Loucy (cell line): ENCODE measurements at regions not wholly inside any gene's neighbourhood (a gene's known extent, or its start where the extent isn't known, plus 50 kb on each side); places are given as distances from the start of the nearest gene placed in this dataset.

ENCODE experiments used
- H2AFZ ChIP-seq: fragments of 200-600 bp; sonication (generic); 2 replicates; pipeline ENCODE4 v1.6.0; 2016; ENCODE audit warnings: antibody characterized with exemption, mild to moderate bottlenecking, low read length, moderate library complexity
- H3F3A ChIP-seq: fragments of 200-600 bp; 2 replicates; pipeline ENCODE4 v1.6.0; 2016; ENCODE audit warnings: antibody characterized with exemption, low read depth, mild to moderate bottlenecking
- H3K27me3 ChIP-seq: fragments of 200-600 bp; sonication (generic); 2 replicates; pipeline ENCODE4 v1.6.1; 2014; ENCODE audit warnings: low read length, mild to moderate bottlenecking; ENCODE audit not compliant: insufficient read depth, poor library complexity, severe bottlenecking
- H3K36me3 ChIP-seq: fragments of 200-600 bp; sonication (generic); 2 replicates; pipeline ENCODE4 v1.6.1; 2016; ENCODE audit warnings: low read length; ENCODE audit not compliant: insufficient read depth
- H3K4me1 ChIP-seq: fragments of 200-600 bp; sonication (generic); 2 replicates; pipeline ENCODE4 v1.5.1; 2014; ENCODE audit warnings: low read length, mild to moderate bottlenecking; ENCODE audit not compliant: insufficient read depth, poor library complexity, severe bottlenecking
- H3K4me2 ChIP-seq: fragments of 200-600 bp; sonication (generic); 2 replicates; pipeline ENCODE4 v1.6.0; 2014; ENCODE audit warnings: antibody characterized with exemption, low read length, low read depth, mild to moderate bottlenecking; ENCODE audit not compliant: poor library complexity, severe bottlenecking
- H3K4me3 ChIP-seq: fragments of 200-600 bp; sonication (generic); 2 replicates; pipeline ENCODE4 v1.5.1; 2014; ENCODE audit warnings: low read length, mild to moderate bottlenecking, mixed read lengths; ENCODE audit not compliant: poor library complexity, severe bottlenecking
- H3K79me2 ChIP-seq: fragments of 200-600 bp; sonication (generic); 2 replicates; pipeline ENCODE4 v1.6.1; 2014; ENCODE audit warnings: low read length; ENCODE audit not compliant: insufficient read depth
- H3K9ac ChIP-seq: fragments of 200-600 bp; sonication (generic); 2 replicates; pipeline ENCODE4 v1.6.0; 2014; ENCODE audit warnings: mild to moderate bottlenecking, low read depth, low read length, moderate library complexity; ENCODE audit not compliant: poor library complexity, severe bottlenecking
- H3K9me2 ChIP-seq: fragments of 200-600 bp; sonication (generic); replicated peaks from 2 replicates; pipeline ENCODE4 v1.6.1; 2016; ENCODE audit warnings: low read depth, low read length, mixed read lengths
- H3K9me3 ChIP-seq: fragments of 200-600 bp; sonication (generic); 2 replicates; pipeline ENCODE4 v1.6.1; 2014; ENCODE audit warnings: mild to moderate bottlenecking, antibody characterized with exemption, low read length, low read depth; ENCODE audit not compliant: insufficient read depth
- H4K20me1 ChIP-seq: fragments of 200-600 bp; sonication (generic); 2 replicates; pipeline ENCODE4 v1.6.0; 2014; ENCODE audit warnings: antibody characterized with exemption, low read length, mild to moderate bottlenecking; ENCODE audit not compliant: insufficient read depth, poor library complexity, severe bottlenecking
- EZH2phosphoT487 ChIP-seq: fragments of 200-600 bp; IDR thresholded peaks from 2 replicates; pipeline ENCODE4 v1.6.1; 2018; ENCODE audit warnings: antibody characterized with exemption, mild to moderate bottlenecking, moderate library complexity, borderline replicate concordance
- TF ChIP-seq, protein P1 (sequence below): fragments of 200-600 bp; sonication (generic); conservative IDR thresholded peaks from 2 replicates; pipeline ENCODE4 v1.5.1; 2014; ENCODE audit warnings: mild to moderate bottlenecking, antibody characterized with exemption, low read length

DNA sequence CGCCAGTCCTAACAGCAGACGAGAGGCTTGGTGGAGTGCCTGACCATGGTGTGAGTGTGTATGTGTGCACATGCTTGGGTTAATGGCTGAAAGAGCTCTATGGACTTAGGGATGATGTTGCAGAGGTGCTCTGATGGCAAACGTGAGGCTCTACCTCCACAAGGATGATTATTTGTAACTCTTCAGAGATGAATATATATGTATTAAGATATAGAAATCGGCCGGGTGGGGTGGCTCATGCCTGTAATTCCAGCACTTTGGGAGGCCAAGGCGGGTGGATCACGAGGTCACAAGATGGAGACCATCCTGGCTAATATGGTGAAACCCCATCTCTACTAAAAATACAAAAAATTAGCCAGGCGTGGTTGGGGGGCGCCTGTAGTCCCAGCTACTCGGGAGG lies 253.4 kb upstream of the CDH18 start:
- Histone ChIP-seq H2AFZ (no peak overlapping the region), H3K9me3 (no peaks in the 10 kb centered on the region), H3K9me2 (no peaks in the 10 kb centered on the region), H3K79me2 (no peaks in the 10 kb centered on the region), H3K36me3 (no peaks in the 10 kb centered on the region), H3K4me3 (no peak overlapping the region), H3K27me3 (no peaks in the 10 kb centered on the region), H4K20me1 (no peaks in the 10 kb centered on the region), H3K4me2 (no peak overlapping the region), H3K9ac (no peak overlapping the region), H3F3A (no peaks in the 10 kb centered on the region), H3K4me1 (no peaks in the 10 kb centered on the region)
- TF ChIP-seq EZH2phosphoT487: no peak
- TF ChIP-seq, protein P1, sequence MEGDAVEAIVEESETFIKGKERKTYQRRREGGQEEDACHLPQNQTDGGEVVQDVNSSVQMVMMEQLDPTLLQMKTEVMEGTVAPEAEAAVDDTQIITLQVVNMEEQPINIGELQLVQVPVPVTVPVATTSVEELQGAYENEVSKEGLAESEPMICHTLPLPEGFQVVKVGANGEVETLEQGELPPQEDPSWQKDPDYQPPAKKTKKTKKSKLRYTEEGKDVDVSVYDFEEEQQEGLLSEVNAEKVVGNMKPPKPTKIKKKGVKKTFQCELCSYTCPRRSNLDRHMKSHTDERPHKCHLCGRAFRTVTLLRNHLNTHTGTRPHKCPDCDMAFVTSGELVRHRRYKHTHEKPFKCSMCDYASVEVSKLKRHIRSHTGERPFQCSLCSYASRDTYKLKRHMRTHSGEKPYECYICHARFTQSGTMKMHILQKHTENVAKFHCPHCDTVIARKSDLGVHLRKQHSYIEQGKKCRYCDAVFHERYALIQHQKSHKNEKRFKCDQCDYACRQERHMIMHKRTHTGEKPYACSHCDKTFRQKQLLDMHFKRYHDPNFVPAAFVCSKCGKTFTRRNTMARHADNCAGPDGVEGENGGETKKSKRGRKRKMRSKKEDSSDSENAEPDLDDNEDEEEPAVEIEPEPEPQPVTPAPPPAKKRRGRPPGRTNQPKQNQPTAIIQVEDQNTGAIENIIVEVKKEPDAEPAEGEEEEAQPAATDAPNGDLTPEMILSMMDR: no peak

DNA sequence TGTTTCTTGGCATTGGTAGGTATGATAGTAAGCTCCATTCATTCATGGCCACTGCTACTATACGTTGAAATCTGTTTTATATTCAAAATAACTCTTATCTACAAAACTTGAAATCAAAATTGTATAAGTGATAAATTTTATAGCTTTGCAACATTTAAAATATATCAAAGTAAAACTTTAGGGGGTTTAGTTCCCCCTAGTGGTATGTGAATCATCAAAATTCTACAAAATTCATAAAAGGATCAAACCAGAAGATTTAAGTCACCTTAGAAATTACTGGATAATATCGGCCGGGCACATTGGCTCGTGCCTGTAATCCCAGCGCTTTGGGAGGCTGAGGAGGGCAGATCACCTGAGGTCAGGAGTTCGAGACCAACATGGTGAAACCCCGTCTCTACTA lies 243.0 kb upstream of the CDH18 start:
- Histone ChIP-seq H2AFZ (no peak overlapping the region), H3K9me2 (no peaks in the 10 kb centered on the region), H3K9me3 (no peaks in the 10 kb centered on the region), H3K36me3 (no peaks in the 10 kb centered on the region), H3K4me1 (no peaks in the 10 kb centered on the region), H3K79me2 (no peaks in the 10 kb centered on the region), H3K4me3 (no peak overlapping the region), H3K27me3 (no peaks in the 10 kb centered on the region), H3K4me2 (no peak overlapping the region), H3F3A (no peaks in the 10 kb centered on the region), H3K9ac (no peak overlapping the region), H4K20me1 (no peaks in the 10 kb centered on the region)
- TF ChIP-seq EZH2phosphoT487: no peak
- TF ChIP-seq, protein P1: 0 out of 2 replicates have a peak, but pooled peaks have one; percentile 11

DNA sequence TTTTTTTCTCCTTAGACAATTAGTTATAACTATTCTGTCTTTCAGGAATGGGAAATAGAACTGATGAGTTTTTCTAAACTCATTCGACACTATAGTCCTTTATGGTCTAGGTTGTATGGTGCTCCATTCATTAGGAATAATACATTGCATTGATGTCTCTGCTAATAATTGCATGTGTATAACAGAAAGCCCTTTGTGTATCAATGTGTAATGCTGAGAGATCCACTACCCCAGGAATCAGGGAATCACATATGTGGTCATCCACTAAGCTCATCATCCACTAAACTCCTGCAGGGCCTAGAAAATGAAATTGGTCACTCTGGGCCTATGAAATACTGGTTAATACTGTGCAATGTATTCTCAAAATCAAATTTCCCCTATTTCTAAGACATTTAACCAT lies 242.0 kb upstream of the CDH18 start:
- Histone ChIP-seq H3K9ac (no peak overlapping the region), H2AFZ (no peak overlapping the region)

More for the DNA sequence above, 242.0 kb upstream of the CDH18 start:
- Histone ChIP-seq H3K4me3 (no peak overlapping the region), H3K9me2 (no peaks in the 10 kb centered on the region), H3K79me2 (no peaks in the 10 kb centered on the region), H3K4me1 (no peaks in the 10 kb centered on the region), H3K4me2 (no peak overlapping the region), H3F3A (no peaks in the 10 kb centered on the region), H3K9me3 (no peaks in the 10 kb centered on the region), H4K20me1 (no peaks in the 10 kb centered on the region), H3K36me3 (no peaks in the 10 kb centered on the region), H3K27me3 (no peaks in the 10 kb centered on the region)
- TF ChIP-seq EZH2phosphoT487: no peak
- TF ChIP-seq, protein P1: no peak
